ENCODE measurements at regions not wholly inside any gene's neighbourhood (a gene's known extent, or its start where the extent isn't known, plus 50 kb on each side); places are given as distances from the start of the nearest gene placed in this dataset.
"Not testable (repeated sequence)": the region's sequence is repeated elsewhere in the genome, so short reads cannot be mapped to it uniquely, and the experiment has no call there.

- DNase-seq = no peak
Measured at GRCh38 chr10:81679291-81679690, 195.7 kb upstream of the NRG3 start.

GRCh38 chr10:81680359-81680758, 194.6 kb upstream of the NRG3 start:
- no peak for DNase-seq

GRCh38 chr10:81688459-81688858, 186.5 kb upstream of the NRG3 start:
- DNase-seq = no peak

- no peak for DNase-seq
Measured at GRCh38 chr10:81696609-81697388, 178.2 kb upstream of the NRG3 start.

GRCh38 chr10:81704596-81704995, 170.4 kb upstream of the NRG3 start:
- DNase-seq = no peak

GRCh38 chr10:81708416-81708815, 166.6 kb upstream of the NRG3 start:
- DNase-seq = no peak

- DNase-seq = no peak
Measured at GRCh38 chr10:81708929-81709328, 166.1 kb upstream of the NRG3 start.

- DNase-seq = no peak
Measured at GRCh38 chr10:81722399-81722798, 152.6 kb upstream of the NRG3 start.

- DNase-seq = no peak
Measured at GRCh38 chr10:81724431-81724830, 150.6 kb upstream of the NRG3 start.

GRCh38 chr10:81725851-81726250, 149.1 kb upstream of the NRG3 start:
- DNase-seq = no peak

- DNase-seq = no peak
Measured at GRCh38 chr10:81728692-81729091, 146.3 kb upstream of the NRG3 start.

GRCh38 chr10:81730891-81731290, 144.1 kb upstream of the NRG3 start:
- DNase-seq = no peak

- DNase-seq = no peak
Measured at GRCh38 chr10:81733542-81733941, 141.5 kb upstream of the NRG3 start.

- not testable (repeated sequence) for DNase-seq
Measured at GRCh38 chr10:81735167-81735566, 139.8 kb upstream of the NRG3 start.

- no peak for DNase-seq
Measured at GRCh38 chr10:81759111-81759510, 115.9 kb upstream of the NRG3 start.

- no peak for DNase-seq
Measured at GRCh38 chr10:81784111-81784597, 90.8 kb upstream of the NRG3 start.

GRCh38 chr10:81792729-81793128, 82.3 kb upstream of the NRG3 start:
- DNase-seq = no peak

GRCh38 chr10:81806842-81807241, 68.2 kb upstream of the NRG3 start:
- no peak for DNase-seq

GRCh38 chr10:81814842-81815241, 60.2 kb upstream of the NRG3 start:
- no peak for DNase-seq

GRCh38 chr10:81817596-81818170, 57.3 kb upstream of the NRG3 start:
- DNase-seq = no peak

- DNase-seq = no peak
Measured at GRCh38 chr10:81820418-81820817, 54.6 kb upstream of the NRG3 start.

Data from activated CD4-positive, alpha-beta T cell treated with anti-CD3 and anti-CD28 coated beads, Interleukin-2, amount 50 U/mL, for 48 hours (primary cell).